H1 (cell line): ENCODE measurements at regions not wholly inside any gene's neighbourhood (a gene's known extent, or its start where the extent isn't known, plus 50 kb on each side); places are given as distances from the start of the nearest gene placed in this dataset.
"Not testable (repeated sequence)": the region's sequence is repeated elsewhere in the genome, so short reads cannot be mapped to it uniquely, and the experiment has no call there.

Source experiments
- CTCF ChIA-PET: fragments of 300-600 bp; sonication (Branson Sonifier 250); formaldehyde crosslinking; loops from one replicate; lab custom pipeline; 2021; ENCODE audit not compliant: partially characterized antibody; lab: Charles Lee
- POLR2A ChIA-PET: fragments of 300-600 bp; sonication (Branson Sonifier 250); formaldehyde crosslinking; loops from one replicate; lab custom pipeline; 2021; ENCODE audit warnings: inconsistent platforms; ENCODE audit not compliant: partially characterized antibody; lab: Charles Lee
- DNase-seq, 2 experiments: peaks; one replicate each; pipeline versions ENCODE4 v3.0.0 to v3.0.0-alpha.2; 2010 to 2022; ENCODE audit warnings: low spot score in 2 of 2, low read depth in 1 of 2, mixed read lengths in 1 of 2
- FAIRE-seq: peaks from 2 replicates; lab custom pipeline; 2011; peaks lifted over from hg19 to GRCh38; lab: Jason Lieb, UNC
- H2AFZ ChIP-seq: 2 replicates; pipeline ENCODE4 v1.8.1; 2012; ENCODE audit warnings: low read length, inconsistent platforms
- H2AK5ac ChIP-seq: 2 replicates; pipeline ENCODE4 v1.6.1; 2013; ENCODE audit warnings: low read depth, low read length
- H2BK120ac ChIP-seq: replicated peaks from 2 replicates; pipeline ENCODE3; 2013; ENCODE audit warnings: low read depth, low read length, inconsistent platforms
- H2BK12ac ChIP-seq: 2 replicates; pipeline ENCODE4 v1.6.1; 2013; ENCODE audit warnings: low read depth, low read length
- H2BK15ac ChIP-seq: 2 replicates; pipeline ENCODE4 v1.6.1; 2013; ENCODE audit warnings: low read length
- H2BK20ac ChIP-seq: 2 replicates; pipeline ENCODE4 v1.6.1; 2013; ENCODE audit warnings: low read length
- H2BK5ac ChIP-seq: 2 replicates; pipeline ENCODE4 v1.6.1; 2013; ENCODE audit warnings: low read depth, low read length
- H3K14ac ChIP-seq: 2 replicates; pipeline ENCODE4 v1.6.1; 2013; ENCODE audit warnings: inconsistent platforms; ENCODE audit not compliant: insufficient read length
- H3K18ac ChIP-seq: 2 replicates; pipeline ENCODE4 v1.6.1; 2013; ENCODE audit warnings: low read length; ENCODE audit errors: extremely low read depth
- H3K23ac ChIP-seq: 2 replicates; pipeline ENCODE4 v1.6.1; 2013; ENCODE audit warnings: inconsistent platforms; ENCODE audit not compliant: insufficient read length
- H3K23me2 ChIP-seq: 2 replicates; pipeline ENCODE4 v1.6.1; 2013; ENCODE audit warnings: low read depth, low read length
- H3K27ac ChIP-seq: 2 replicates; pipeline ENCODE4 v1.6.1; 2011; ENCODE audit warnings: low read depth, low read length, inconsistent platforms
- H3K27me3 ChIP-seq, 4 experiments: replicated peaks in 1 of 4; 1 replicate in 1 of 4; 2 replicates in 3 of 4; pipeline versions ENCODE4 v1.6.1 to v1.8.1; 2011 to 2013; ENCODE audit warnings: low read length in 3 of 4, mild to moderate bottlenecking in 3 of 4, inconsistent platforms in 2 of 4, mixed read lengths in 2 of 4, moderate library complexity in 1 of 4; ENCODE audit not compliant: control insufficient read depth in 3 of 4, insufficient read depth in 3 of 4; ENCODE audit errors: extremely low read depth in 1 of 4
- H3K36me3 ChIP-seq, 4 experiments: 2 replicates each; pipeline versions ENCODE4 v1.6.1 to v1.8.1; 2011 to 2013; ENCODE audit warnings: mild to moderate bottlenecking in 4 of 4, low read length in 3 of 4, moderate library complexity in 2 of 4, control low read depth in 1 of 4, inconsistent platforms in 1 of 4; ENCODE audit not compliant: insufficient read depth in 4 of 4, control insufficient read depth in 2 of 4
- H3K4ac ChIP-seq: replicated peaks from 2 replicates; pipeline ENCODE3; 2013; ENCODE audit warnings: low read length, low read depth, mixed read lengths, inconsistent platforms; ENCODE audit not compliant: insufficient read length
- H3K4me1 ChIP-seq, 4 experiments: replicated peaks in 1 of 4; 1 replicate in 1 of 4; 2 replicates in 3 of 4; pipeline versions ENCODE4 v1.6.1 to v1.8.1; 2011 to 2013; ENCODE audit warnings: low read length in 3 of 4, inconsistent platforms in 2 of 4, mixed read lengths in 1 of 4; ENCODE audit not compliant: insufficient read depth in 4 of 4, control insufficient read depth in 3 of 4
- H3K4me2 ChIP-seq, 2 experiments: 2 replicates each; pipeline versions ENCODE4 v1.6.1 to v1.8.1; 2011 to 2013; ENCODE audit warnings: low read depth in 2 of 2, low read length in 2 of 2, control low read depth in 1 of 2, inconsistent platforms in 1 of 2, mild to moderate bottlenecking in 1 of 2; ENCODE audit not compliant: insufficient read depth in 1 of 2
- H3K4me3 ChIP-seq, 4 experiments: fragments of 200-600, 300-600 bp in 1 of 4; sonication (generic), shearing (Covaris generic), sonication (Bioruptor Twin) in 1 of 4; 2 replicates each; pipeline versions ENCODE4 v1.5.1 to v1.8.1; 2011 to 2016; ENCODE audit warnings: low read length in 4 of 4, low read depth in 3 of 4, control low read depth in 2 of 4, inconsistent platforms in 2 of 4, mild to moderate bottlenecking in 2 of 4, mixed read lengths in 1 of 4, moderate library complexity in 1 of 4; ENCODE audit not compliant: insufficient read depth in 2 of 4; ENCODE audit errors: extremely low read depth in 1 of 4
- H3K56ac ChIP-seq: replicated peaks from 2 replicates; pipeline ENCODE3; 2013; ENCODE audit warnings: low read depth, mild to moderate bottlenecking, mixed read lengths, low read length, inconsistent platforms; ENCODE audit not compliant: insufficient read length
- H3K79me1 ChIP-seq: 2 replicates; pipeline ENCODE4 v1.6.1; 2013; ENCODE audit warnings: low read depth, low read length, control low read depth
- H3K79me2 ChIP-seq, 2 experiments: 2 replicates each; pipeline versions ENCODE4 v1.6.1 to v1.8.1; 2012 to 2013; ENCODE audit warnings: low read length in 2 of 2, mild to moderate bottlenecking in 2 of 2, inconsistent platforms in 1 of 2; ENCODE audit not compliant: insufficient read depth in 2 of 2, control insufficient read depth in 1 of 2
- H3K9ac ChIP-seq, 4 experiments: replicated peaks in 1 of 4; 1 replicate in 1 of 4; 2 replicates in 3 of 4; pipeline versions ENCODE4 v1.6.1 to v1.8.1; 2011 to 2013; ENCODE audit warnings: low read depth in 3 of 4, low read length in 3 of 4, control low read depth in 2 of 4, mild to moderate bottlenecking in 2 of 4, moderate library complexity in 2 of 4, inconsistent platforms in 1 of 4; ENCODE audit errors: extremely low read depth in 1 of 4
- H3K9me3 ChIP-seq, 2 experiments: 2 replicates each; pipeline versions ENCODE4 v1.6.1 to v1.8.1; 2012 to 2013; ENCODE audit warnings: mild to moderate bottlenecking in 2 of 2, moderate library complexity in 2 of 2, control low read depth in 1 of 2, inconsistent platforms in 1 of 2, low read depth in 1 of 2, low read length in 1 of 2, mixed read lengths in 1 of 2; ENCODE audit not compliant: insufficient read depth in 2 of 2
- H4K20me1 ChIP-seq, 2 experiments: replicated peaks in 1 of 2; 2 replicates each; pipeline versions ENCODE3 to v1.8.1; 2011 to 2013; ENCODE audit warnings: inconsistent platforms in 2 of 2, low read length in 2 of 2, mild to moderate bottlenecking in 1 of 2; ENCODE audit not compliant: insufficient read depth in 2 of 2, control insufficient read depth in 1 of 2
- H4K5ac ChIP-seq: 2 replicates; pipeline ENCODE4 v1.6.1; 2013; ENCODE audit warnings: low read length, low read depth, mixed read lengths, inconsistent platforms; ENCODE audit not compliant: insufficient read length
- H4K8ac ChIP-seq: 2 replicates; pipeline ENCODE4 v1.8.0; 2013; ENCODE audit warnings: mild to moderate bottlenecking, moderate library complexity, low read length, inconsistent platforms; ENCODE audit not compliant: insufficient read depth; ENCODE audit errors: extremely low read depth
- H4K91ac ChIP-seq: replicated peaks from 2 replicates; pipeline ENCODE3; 2013; ENCODE audit warnings: low read length, mixed read lengths, inconsistent platforms; ENCODE audit not compliant: insufficient read length
- BACH1 ChIP-seq: IDR thresholded peaks from 2 replicates; pipeline ENCODE4 v1.6.1; 2012; ENCODE audit warnings: low read length, improper control_type of control experiment
- MAFK ChIP-seq: IDR thresholded peaks from 2 replicates; pipeline ENCODE4 v1.6.1; 2012; ENCODE audit warnings: low read depth, mild to moderate bottlenecking, improper control_type of control experiment, low read length
- WGBS, 2 experiments: shearing (Covaris generic) in 1 of 2; methylation state at CpG; one replicate each; pipeline versions ENCODE4 v1.1.6 to v1.1.7; 2013 to 2015; ENCODE audit warnings: low lambda C conversion rate in 2 of 2, mixed read lengths in 2 of 2, inconsistent platforms in 1 of 2, low coverage in 1 of 2, missing lambda C conversion rate in 1 of 2; ENCODE audit not compliant: insufficient replicate concordance in 2 of 2, insufficient coverage in 1 of 2, insufficient read length in 1 of 2; ENCODE audit errors: extremely low coverage in 1 of 2, missing lambda C conversion rate in 1 of 2; 5-methylcytosine and 5-hydroxymethylcytosine counted together

DNA sequence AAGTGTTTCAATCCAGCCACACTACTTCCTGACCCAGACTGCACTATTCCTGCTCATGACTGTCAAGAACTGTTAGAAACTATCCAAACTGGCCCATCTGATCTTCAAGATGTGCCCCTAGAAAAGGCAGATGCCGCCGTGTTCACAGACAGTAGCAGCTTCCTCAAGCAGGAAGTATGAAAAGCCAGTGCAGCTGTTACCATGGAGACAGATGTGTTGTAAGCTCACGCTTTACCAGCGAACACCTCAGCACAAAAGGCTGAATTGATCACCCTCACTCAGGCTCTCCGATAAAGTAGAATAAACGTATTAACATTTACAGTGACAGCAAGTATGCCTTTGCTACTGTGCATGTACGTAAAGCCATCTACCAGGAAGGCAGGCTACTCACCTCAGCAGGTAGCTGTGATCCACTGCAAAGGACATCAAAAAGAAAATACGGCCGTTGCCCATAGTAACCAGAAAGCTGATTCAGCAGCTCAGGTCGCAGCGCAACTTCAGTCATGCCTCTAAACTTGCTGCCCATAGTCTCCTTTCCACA is 132.9 kb upstream of the ROPN1B start:
- H3K79me2 ChIP-seq, H2BK15ac ChIP-seq, H3K4me2 ChIP-seq, H3K14ac ChIP-seq, H3K27me3 ChIP-seq, H4K91ac ChIP-seq, H3K36me3 ChIP-seq, H3K4ac ChIP-seq, H2BK5ac ChIP-seq, H2AK5ac ChIP-seq, H2BK20ac ChIP-seq, FAIRE-seq, H4K5ac ChIP-seq, H2AFZ ChIP-seq, H2BK12ac ChIP-seq, H3K79me1 ChIP-seq, H3K4me3 ChIP-seq, H3K23me2 ChIP-seq, H2BK120ac ChIP-seq, H3K56ac ChIP-seq, H4K8ac ChIP-seq, H3K9me3 ChIP-seq, H3K4me1 ChIP-seq, H3K9ac ChIP-seq, H4K20me1 ChIP-seq, H3K27ac ChIP-seq, H3K23ac ChIP-seq, H3K18ac ChIP-seq, POLR2A ChIA-PET: not testable (repeated sequence)
- CTCF ChIA-PET = interaction anchor here (1.3 kb wide), 1 partner anchor 122 kb away, joined by 3 read pairs; no protein-coding TSS in a partner anchor
- DNase-seq = peak in 1 of 2 experiments; percentile 48
- 65% methylated on average over 11 of the region's 11 CpGs; no CpG with 5 or more reads in 1 of the 2 experiments for WGBS, 2 experiments
- TF ChIP-seq MAFK = peak; percentile 88; the same call in 1 of the 2 replicates
- TF ChIP-seq BACH1 = peak; percentile 71
